ENCODE measurements at regions not wholly inside any gene's neighbourhood (a gene's known extent, or its start where the extent isn't known, plus 50 kb on each side); places are given as distances from the start of the nearest gene placed in this dataset.

DNA sequence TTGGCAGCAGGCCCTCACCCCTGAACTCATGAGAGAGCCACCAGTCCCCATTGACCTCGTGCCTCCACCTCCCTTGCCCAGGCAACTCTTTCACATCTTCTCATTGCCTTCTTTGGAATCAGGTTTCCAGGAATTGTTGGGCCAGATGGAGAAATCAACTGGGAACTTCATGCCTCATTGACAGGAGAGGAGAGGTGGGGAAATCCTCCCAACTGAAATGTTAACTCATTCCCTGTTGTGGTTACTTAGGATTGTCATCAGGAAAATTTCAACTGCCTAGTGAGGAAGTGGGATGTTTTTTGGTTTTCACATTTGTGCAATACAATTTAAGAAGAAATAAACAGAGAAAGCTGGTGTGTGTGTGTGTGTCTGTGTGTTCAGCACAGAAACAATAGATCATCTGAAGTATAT is 106.6 kb upstream of the INHBA start:
- TF ChIP-seq, protein P1, sequence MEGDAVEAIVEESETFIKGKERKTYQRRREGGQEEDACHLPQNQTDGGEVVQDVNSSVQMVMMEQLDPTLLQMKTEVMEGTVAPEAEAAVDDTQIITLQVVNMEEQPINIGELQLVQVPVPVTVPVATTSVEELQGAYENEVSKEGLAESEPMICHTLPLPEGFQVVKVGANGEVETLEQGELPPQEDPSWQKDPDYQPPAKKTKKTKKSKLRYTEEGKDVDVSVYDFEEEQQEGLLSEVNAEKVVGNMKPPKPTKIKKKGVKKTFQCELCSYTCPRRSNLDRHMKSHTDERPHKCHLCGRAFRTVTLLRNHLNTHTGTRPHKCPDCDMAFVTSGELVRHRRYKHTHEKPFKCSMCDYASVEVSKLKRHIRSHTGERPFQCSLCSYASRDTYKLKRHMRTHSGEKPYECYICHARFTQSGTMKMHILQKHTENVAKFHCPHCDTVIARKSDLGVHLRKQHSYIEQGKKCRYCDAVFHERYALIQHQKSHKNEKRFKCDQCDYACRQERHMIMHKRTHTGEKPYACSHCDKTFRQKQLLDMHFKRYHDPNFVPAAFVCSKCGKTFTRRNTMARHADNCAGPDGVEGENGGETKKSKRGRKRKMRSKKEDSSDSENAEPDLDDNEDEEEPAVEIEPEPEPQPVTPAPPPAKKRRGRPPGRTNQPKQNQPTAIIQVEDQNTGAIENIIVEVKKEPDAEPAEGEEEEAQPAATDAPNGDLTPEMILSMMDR (IDR thresholded peaks at IDR 0.05): no peak
- TF ChIP-seq POLR2A (IDR thresholded peaks at IDR 0.05): no peak

Data from lower leg skin (tissue), 3 donors.